HepG2 (cell line): ENCODE measurements at regions not wholly inside any gene's neighbourhood (a gene's known extent, or its start where the extent isn't known, plus 50 kb on each side); places are given as distances from the start of the nearest gene placed in this dataset.

Experiments
- ATAC-seq: fragments of 200-7000 bp; cut with Tn5 transposase; 3 replicates; pipeline ENCODE4 v1.9.1; 2020; ENCODE audit warnings: mild to moderate bottlenecking, moderate library complexity
- BruUV-seq: library from RNA; stranded (reverse); fragments of 400-500 nt; replicated peaks from 2 replicates; lab custom pipeline; 2021; lab: Mats Ljungman, UMichigan
- CTCF ChIA-PET: fragments of 300-600 bp; formaldehyde crosslinking; extraction: SDS; loops from one replicate; lab custom pipeline; 2021; ENCODE audit warnings: low total read pairs, inconsistent platforms, low intra/inter-chr PET ratio; lab: Yijun Ruan, JAX
- POLR2A ChIA-PET: fragments of 350-600 bp; sonication (Branson Sonifier 250); formaldehyde crosslinking; loops from one replicate; lab custom pipeline; 2020; ENCODE audit warnings: antibody characterized with exemption, inconsistent platforms; lab: Yijun Ruan, JAX
- DNase-seq: peaks from one replicate; pipeline ENCODE4 v3.0.0-alpha.2; 2015; ENCODE audit warnings: low spot score
- FAIRE-seq: peaks from 3 replicates; lab custom pipeline; 2011; peaks lifted over from hg19 to GRCh38; lab: Jason Lieb, UNC
- H2AFZ ChIP-seq: one replicate; pipeline ENCODE4 v1.6.1; 2011; ENCODE audit warnings: low read length, inconsistent platforms
- H3K27ac ChIP-seq: fragments of 300-600 bp; 3 replicates; pipeline ENCODE4 v1.8.0; 2011; ENCODE audit warnings: mixed run types, mild to moderate bottlenecking, mixed read lengths, low read length, inconsistent platforms; ENCODE audit not compliant: insufficient read depth; ENCODE audit errors: extremely low read length
- H3K27me3 ChIP-seq, 2 experiments: fragments of 200-600 bp in 1 of 2; 2 replicates in 1 of 2; 3 replicates in 1 of 2; pipeline versions ENCODE4 v1.6.0 to v1.8.0; 2011; ENCODE audit warnings: low read length in 2 of 2, mild to moderate bottlenecking in 2 of 2, moderate library complexity in 2 of 2, inconsistent platforms in 1 of 2; ENCODE audit not compliant: insufficient read depth in 2 of 2, control insufficient read depth in 1 of 2
- H3K36me3 ChIP-seq, 2 experiments: fragments of 200-600 bp in 1 of 2; replicated peaks in 1 of 2; 2 replicates in 1 of 2; 3 replicates in 1 of 2; pipeline versions ENCODE4 v1.5.1 to v1.8.0; 2011; ENCODE audit warnings: low read length in 2 of 2, inconsistent platforms in 1 of 2; ENCODE audit not compliant: insufficient read depth in 2 of 2, control insufficient read depth in 1 of 2
- H3K4me1 ChIP-seq: 2 replicates; pipeline ENCODE4 v1.5.1; 2012; ENCODE audit warnings: low read length, inconsistent platforms; ENCODE audit not compliant: insufficient read depth
- H3K4me2 ChIP-seq: 2 replicates; pipeline ENCODE4 v1.6.0; 2011; ENCODE audit warnings: low read depth, low read length, inconsistent platforms
- H3K4me3 ChIP-seq, 3 experiments: fragments of 200-600 bp in 1 of 3; sonication (generic), shearing (Covaris generic) in 1 of 3; replicated peaks in 1 of 3; 2 replicates each; pipeline ENCODE4 v1.5.1; 2011 to 2016; ENCODE audit warnings: low read length in 3 of 3, inconsistent platforms in 2 of 3, low read depth in 2 of 3, mild to moderate bottlenecking in 2 of 3, control low read depth in 1 of 3, mixed read lengths in 1 of 3; ENCODE audit not compliant: insufficient read depth in 1 of 3
- H3K79me2 ChIP-seq: one replicate; pipeline ENCODE4 v1.6.1; 2011; ENCODE audit warnings: low read length, inconsistent platforms; ENCODE audit not compliant: insufficient read depth
- H3K9ac ChIP-seq: 2 replicates; pipeline ENCODE4 v1.6.0; 2011; ENCODE audit warnings: mild to moderate bottlenecking, low read depth, low read length, inconsistent platforms; ENCODE audit not compliant: insufficient read depth
- H3K9me3 ChIP-seq: 2 replicates; pipeline ENCODE4 v1.5.1; 2012; ENCODE audit warnings: mild to moderate bottlenecking, low read length
- H4K20me1 ChIP-seq: 2 replicates; pipeline ENCODE4 v1.6.0; 2011; ENCODE audit warnings: inconsistent platforms, mild to moderate bottlenecking, low read length, moderate library complexity; ENCODE audit not compliant: insufficient read depth
- DPF2 ChIP-seq: sonication (generic); formaldehyde crosslinking; IDR thresholded peaks from 2 replicates; pipeline ENCODE4 v1.4.0; 2020; ENCODE audit warnings: mild to moderate bottlenecking, low read depth, missing genetic modification reagents, borderline replicate concordance
- HCFC1 ChIP-seq: fragments of 150-350 bp; IDR thresholded peaks from 2 replicates; pipeline ENCODE4 v1.6.1; 2014; ENCODE audit warnings: low read depth, low read length
- KLF9 ChIP-seq: IDR thresholded peaks from 2 replicates; pipeline ENCODE4 v1.6.1; 2016; ENCODE audit warnings: low read depth
- NCOA2 ChIP-seq: sonication (generic); formaldehyde crosslinking; IDR thresholded peaks from 2 replicates; pipeline ENCODE4 v1.8.0; 2022; ENCODE audit warnings: inconsistent platforms
- SALL1 ChIP-seq: sonication (generic); formaldehyde crosslinking; IDR thresholded peaks from 2 replicates; pipeline ENCODE4 v1.8.0; 2022; ENCODE audit warnings: mild to moderate bottlenecking, missing genetic modification reagents
- U2AF1 ChIP-seq: fragments of 200-400 bp; formaldehyde crosslinking; optimal IDR thresholded peaks from 2 replicates; pipeline ENCODE3; 2017; ENCODE audit warnings: mild to moderate bottlenecking, low read depth, low read length
- YEATS4 ChIP-seq: sonication (generic); formaldehyde crosslinking; IDR thresholded peaks from 2 replicates; pipeline ENCODE4 v1.4.0; 2020; ENCODE audit warnings: missing genetic modification reagents, borderline replicate concordance
- ZNF354B ChIP-seq: sonication (generic); formaldehyde crosslinking; IDR thresholded peaks from 2 replicates; pipeline ENCODE4 v1.8.0; 2022; ENCODE audit warnings: mild to moderate bottlenecking, missing genetic modification reagents
- WGBS: methylation state at CpG from one replicate; pipeline ENCODE4 v1.1.6; 2017; ENCODE audit warnings: low lambda C conversion rate; 5-methylcytosine and 5-hydroxymethylcytosine counted together
- in situ Hi-C: cut with HindIII; loops from 2 replicates; pipeline ENCODE4 v1.10.0; 2017; ENCODE audit warnings: low pct_unique_long_range_greater_than_20kb; ENCODE audit not compliant: extremely low pct_ligation_motif_present
- intact Hi-C: fragments of 100-400 bp; cut with micrococcal nuclease; formaldehyde crosslinking; loops from one replicate; pipeline ENCODE4 v1.10.0; 2022; ENCODE audit not compliant: unreplicated experiment
- TF ChIP-seq, protein P1 (sequence below): sonication (generic); formaldehyde crosslinking; IDR thresholded peaks from 2 replicates; pipeline ENCODE4 v1.4.0; 2020; ENCODE audit warnings: mild to moderate bottlenecking, missing genetic modification reagents
- TF ChIP-seq, protein P2 (sequence below): sonication (generic); formaldehyde crosslinking; IDR thresholded peaks from 2 replicates; pipeline ENCODE4 v1.5.0; 2020; ENCODE audit warnings: mild to moderate bottlenecking, missing genetic modification reagents, borderline replicate concordance
- TF ChIP-seq, protein P3 (sequence below): sonication (generic); formaldehyde crosslinking; conservative IDR thresholded peaks from 2 replicates; pipeline ENCODE4 v1.5.0; 2020; ENCODE audit warnings: missing genetic modification reagents

DNA sequence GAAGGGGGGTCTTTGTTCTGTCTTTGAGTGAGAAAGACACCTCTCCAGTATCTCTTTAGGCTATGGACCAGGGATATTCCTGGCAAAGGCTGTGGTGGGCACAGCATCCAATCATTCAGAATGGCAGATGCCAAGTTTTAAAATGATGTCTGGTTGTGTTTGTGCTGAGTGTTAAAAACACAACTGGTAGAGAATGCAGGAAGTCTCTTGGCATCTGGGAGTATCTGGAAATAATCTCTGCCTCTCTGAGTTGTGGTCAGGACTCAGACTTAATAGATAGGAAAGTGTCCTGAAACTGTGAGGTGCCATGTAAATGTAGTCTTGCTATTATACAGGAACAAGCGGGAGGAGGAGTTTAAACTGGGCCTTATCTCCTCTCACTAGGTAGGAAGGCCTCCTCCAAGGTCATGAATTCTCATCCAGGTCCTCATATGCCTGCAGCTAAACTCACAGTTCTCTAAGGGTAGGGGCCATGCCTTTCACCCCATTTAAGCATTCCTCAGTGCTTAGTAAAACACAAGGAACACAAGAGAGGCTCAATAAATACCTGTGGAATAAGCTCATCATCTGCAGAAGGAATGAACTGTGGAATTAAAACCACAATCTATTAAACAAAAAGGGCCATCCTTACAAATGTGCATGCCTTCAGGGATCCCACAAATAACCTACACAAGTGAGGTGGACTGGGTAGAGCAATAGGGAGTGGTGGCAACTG, 317.6 kb downstream of the CBLN1 start:
- FAIRE-seq = no peak
- H3K9ac ChIP-seq = no peak overlapping the region
- H3K4me3 ChIP-seq = no peak overlapping the region
- CTCF ChIA-PET = no interaction called here
- no peaks in the 10 kb centered on the region for H4K20me1 ChIP-seq
- no peak overlapping the region for H3K4me2 ChIP-seq
- no peaks in the 10 kb centered on the region; a peak in 2 of 5 replicates for H3K27me3 ChIP-seq
- H2AFZ ChIP-seq = no peak overlapping the region
- 0% methylated on average over 1 of the region's 1 CpG for WGBS
- no peaks in the 10 kb centered on the region for H3K79me2 ChIP-seq
- intact Hi-C loops (no loop called here), in situ Hi-C loops (no loop called here)
- H3K27ac ChIP-seq = no peak overlapping the region
- peaks cover 13% of the 10 kb centered on the region for H3K9me3 ChIP-seq
- no peaks in the 10 kb centered on the region for H3K36me3 ChIP-seq
- no TSS peak for BruUV-seq
- no peaks in the 10 kb centered on the region for H3K4me1 ChIP-seq
- DNase-seq = no peak
- POLR2A ChIA-PET = no interaction called here
- ATAC-seq = no peak
- TF ChIP-seq DPF2 (CRISPR knock-in tag) (no peak), KLF9 (CRISPR knock-in tag) (no peak), NCOA2 (CRISPR knock-in tag) (no peak), HCFC1 (no peak), YEATS4 (CRISPR knock-in tag) (no peak), SALL1 (no peak), U2AF1 (no peak), ZNF354B (CRISPR knock-in tag) (no peak)
- TF ChIP-seq, protein P1, sequence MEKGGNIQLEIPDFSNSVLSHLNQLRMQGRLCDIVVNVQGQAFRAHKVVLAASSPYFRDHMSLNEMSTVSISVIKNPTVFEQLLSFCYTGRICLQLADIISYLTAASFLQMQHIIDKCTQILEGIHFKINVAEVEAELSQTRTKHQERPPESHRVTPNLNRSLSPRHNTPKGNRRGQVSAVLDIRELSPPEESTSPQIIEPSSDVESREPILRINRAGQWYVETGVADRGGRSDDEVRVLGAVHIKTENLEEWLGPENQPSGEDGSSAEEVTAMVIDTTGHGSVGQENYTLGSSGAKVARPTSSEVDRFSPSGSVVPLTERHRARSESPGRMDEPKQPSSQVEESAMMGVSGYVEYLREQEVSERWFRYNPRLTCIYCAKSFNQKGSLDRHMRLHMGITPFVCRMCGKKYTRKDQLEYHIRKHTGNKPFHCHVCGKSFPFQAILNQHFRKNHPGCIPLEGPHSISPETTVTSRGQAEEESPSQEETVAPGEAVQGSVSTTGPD (CRISPR knock-in tag) = no peak
- TF ChIP-seq, protein P2, sequence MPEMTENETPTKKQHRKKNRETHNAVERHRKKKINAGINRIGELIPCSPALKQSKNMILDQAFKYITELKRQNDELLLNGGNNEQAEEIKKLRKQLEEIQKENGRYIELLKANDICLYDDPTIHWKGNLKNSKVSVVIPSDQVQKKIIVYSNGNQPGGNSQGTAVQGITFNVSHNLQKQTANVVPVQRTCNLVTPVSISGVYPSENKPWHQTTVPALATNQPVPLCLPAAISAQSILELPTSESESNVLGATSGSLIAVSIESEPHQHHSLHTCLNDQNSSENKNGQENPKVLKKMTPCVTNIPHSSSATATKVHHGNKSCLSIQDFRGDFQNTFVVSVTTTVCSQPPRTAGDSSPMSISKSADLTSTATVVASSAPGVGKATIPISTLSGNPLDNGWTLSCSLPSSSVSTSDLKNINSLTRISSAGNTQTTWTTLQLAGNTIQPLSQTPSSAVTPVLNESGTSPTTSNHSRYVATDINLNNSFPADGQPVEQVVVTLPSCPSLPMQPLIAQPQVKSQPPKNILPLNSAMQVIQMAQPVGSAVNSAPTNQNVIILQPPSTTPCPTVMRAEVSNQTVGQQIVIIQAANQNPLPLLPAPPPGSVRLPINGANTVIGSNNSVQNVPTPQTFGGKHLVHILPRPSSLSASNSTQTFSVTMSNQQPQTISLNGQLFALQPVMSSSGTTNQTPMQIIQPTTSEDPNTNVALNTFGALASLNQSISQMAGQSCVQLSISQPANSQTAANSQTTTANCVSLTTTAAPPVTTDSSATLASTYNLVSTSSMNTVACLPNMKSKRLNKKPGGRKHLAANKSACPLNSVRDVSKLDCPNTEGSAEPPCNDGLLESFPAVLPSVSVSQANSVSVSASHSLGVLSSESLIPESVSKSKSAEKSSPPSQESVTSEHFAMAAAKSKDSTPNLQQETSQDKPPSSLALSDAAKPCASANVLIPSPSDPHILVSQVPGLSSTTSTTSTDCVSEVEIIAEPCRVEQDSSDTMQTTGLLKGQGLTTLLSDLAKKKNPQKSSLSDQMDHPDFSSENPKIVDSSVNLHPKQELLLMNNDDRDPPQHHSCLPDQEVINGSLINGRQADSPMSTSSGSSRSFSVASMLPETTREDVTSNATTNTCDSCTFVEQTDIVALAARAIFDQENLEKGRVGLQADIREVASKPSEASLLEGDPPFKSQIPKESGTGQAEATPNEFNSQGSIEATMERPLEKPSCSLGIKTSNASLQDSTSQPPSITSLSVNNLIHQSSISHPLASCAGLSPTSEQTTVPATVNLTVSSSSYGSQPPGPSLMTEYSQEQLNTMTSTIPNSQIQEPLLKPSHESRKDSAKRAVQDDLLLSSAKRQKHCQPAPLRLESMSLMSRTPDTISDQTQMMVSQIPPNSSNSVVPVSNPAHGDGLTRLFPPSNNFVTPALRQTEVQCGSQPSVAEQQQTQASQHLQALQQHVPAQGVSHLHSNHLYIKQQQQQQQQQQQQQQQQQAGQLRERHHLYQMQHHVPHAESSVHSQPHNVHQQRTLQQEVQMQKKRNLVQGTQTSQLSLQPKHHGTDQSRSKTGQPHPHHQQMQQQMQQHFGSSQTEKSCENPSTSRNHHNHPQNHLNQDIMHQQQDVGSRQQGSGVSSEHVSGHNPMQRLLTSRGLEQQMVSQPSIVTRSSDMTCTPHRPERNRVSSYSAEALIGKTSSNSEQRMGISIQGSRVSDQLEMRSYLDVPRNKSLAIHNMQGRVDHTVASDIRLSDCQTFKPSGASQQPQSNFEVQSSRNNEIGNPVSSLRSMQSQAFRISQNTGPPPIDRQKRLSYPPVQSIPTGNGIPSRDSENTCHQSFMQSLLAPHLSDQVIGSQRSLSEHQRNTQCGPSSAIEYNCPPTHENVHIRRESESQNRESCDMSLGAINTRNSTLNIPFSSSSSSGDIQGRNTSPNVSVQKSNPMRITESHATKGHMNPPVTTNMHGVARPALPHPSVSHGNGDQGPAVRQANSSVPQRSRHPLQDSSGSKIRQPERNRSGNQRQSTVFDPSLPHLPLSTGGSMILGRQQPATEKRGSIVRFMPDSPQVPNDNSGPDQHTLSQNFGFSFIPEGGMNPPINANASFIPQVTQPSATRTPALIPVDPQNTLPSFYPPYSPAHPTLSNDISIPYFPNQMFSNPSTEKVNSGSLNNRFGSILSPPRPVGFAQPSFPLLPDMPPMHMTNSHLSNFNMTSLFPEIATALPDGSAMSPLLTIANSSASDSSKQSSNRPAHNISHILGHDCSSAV (CRISPR knock-in tag) = no peak
- TF ChIP-seq, protein P3, sequence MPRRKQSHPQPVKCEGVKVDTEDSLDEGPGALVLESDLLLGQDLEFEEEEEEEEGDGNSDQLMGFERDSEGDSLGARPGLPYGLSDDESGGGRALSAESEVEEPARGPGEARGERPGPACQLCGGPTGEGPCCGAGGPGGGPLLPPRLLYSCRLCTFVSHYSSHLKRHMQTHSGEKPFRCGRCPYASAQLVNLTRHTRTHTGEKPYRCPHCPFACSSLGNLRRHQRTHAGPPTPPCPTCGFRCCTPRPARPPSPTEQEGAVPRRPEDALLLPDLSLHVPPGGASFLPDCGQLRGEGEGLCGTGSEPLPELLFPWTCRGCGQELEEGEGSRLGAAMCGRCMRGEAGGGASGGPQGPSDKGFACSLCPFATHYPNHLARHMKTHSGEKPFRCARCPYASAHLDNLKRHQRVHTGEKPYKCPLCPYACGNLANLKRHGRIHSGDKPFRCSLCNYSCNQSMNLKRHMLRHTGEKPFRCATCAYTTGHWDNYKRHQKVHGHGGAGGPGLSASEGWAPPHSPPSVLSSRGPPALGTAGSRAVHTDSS (CRISPR knock-in tag) = no peak
